HEK293 (cell line): ENCODE measurements at regions not wholly inside any gene's neighbourhood (a gene's known extent, or its start where the extent isn't known, plus 50 kb on each side); places are given as distances from the start of the nearest gene placed in this dataset.

Source experiments
- CTCF ChIA-PET: fragments of 350-600 bp; formaldehyde crosslinking; extraction: SDS; loops from one replicate; lab custom pipeline; 2021; ENCODE audit warnings: antibody characterized with exemption; lab: Yijun Ruan, JAX
- POLR2A ChIA-PET: fragments of 300-600 bp; formaldehyde crosslinking; extraction: SDS; loops from one replicate; lab custom pipeline; 2020; ENCODE audit warnings: antibody characterized with exemption, inconsistent platforms; lab: Yijun Ruan, JAX
- H3K27ac ChIP-seq: fragments of 200-500 bp; sonication (Bioruptor generic); 2 replicates; pipeline ENCODE4 v1.5.1; 2014; ENCODE audit warnings: low read depth, low read length, control low read depth, inconsistent platforms; ENCODE audit errors: extremely low read depth
- H3K36me3 ChIP-seq, 2 experiments: fragments of 200-500 bp in 1 of 2; sonication (Bioruptor generic) in 1 of 2; 1 replicate in 1 of 2; 2 replicates in 1 of 2; pipeline ENCODE4 v1.5.1; 2014 to 2017; ENCODE audit warnings: inconsistent platforms in 2 of 2, low read length in 2 of 2; ENCODE audit not compliant: control insufficient read depth in 2 of 2, insufficient read depth in 1 of 2
- H3K4me1 ChIP-seq: fragments of 200-500 bp; sonication (Bioruptor generic); 2 replicates; pipeline ENCODE4 v1.5.1; 2014; ENCODE audit warnings: mild to moderate bottlenecking, low read length, inconsistent platforms; ENCODE audit not compliant: control insufficient read depth, insufficient read depth
- H3K4me3 ChIP-seq: 2 replicates; pipeline ENCODE4 v1.5.1; 2011; ENCODE audit warnings: low read depth, mild to moderate bottlenecking, control low read depth, low read length, moderate library complexity
- H3K9me3 ChIP-seq: fragments of 200-500 bp; sonication (Bioruptor generic); 2 replicates; pipeline ENCODE4 v1.5.1; 2014; ENCODE audit warnings: low read depth, low read length, inconsistent platforms; ENCODE audit not compliant: control insufficient read depth, insufficient read depth
- HOXA7 ChIP-seq: sonication (generic); formaldehyde crosslinking; IDR thresholded peaks from 2 replicates; pipeline ENCODE4 v1.8.1; 2022; ENCODE audit warnings: missing genetic modification reagents, borderline replicate concordance
- KLF10 ChIP-seq: fragments of 450-650 bp; IDR thresholded peaks from 2 replicates; pipeline ENCODE4 v1.5.1; 2018; ENCODE audit warnings: missing biosample characterization, mild to moderate bottlenecking, missing genetic modification characterization
- KLF16 ChIP-seq: fragments of 450-650 bp; formaldehyde crosslinking; IDR thresholded peaks from 2 replicates; pipeline ENCODE4 v1.5.1; 2017; ENCODE audit warnings: missing biosample characterization, missing genetic modification characterization
- KLF17 ChIP-seq: fragments of 450-650 bp; formaldehyde crosslinking; IDR thresholded peaks from 2 replicates; pipeline ENCODE4 v1.5.1; 2016; ENCODE audit warnings: missing biosample characterization, missing genetic modification characterization
- SCRT1 ChIP-seq: fragments of 450-650 bp; formaldehyde crosslinking; IDR thresholded peaks from 2 replicates; pipeline ENCODE4 v1.5.1; 2016; ENCODE audit warnings: missing biosample characterization, missing genetic modification characterization, borderline replicate concordance
- YY1 ChIP-seq: fragments of 450-650 bp; formaldehyde crosslinking; IDR thresholded peaks from 2 replicates; pipeline ENCODE4 v1.5.1; 2018; ENCODE audit warnings: missing biosample characterization, missing genetic modification characterization
- ZBTB1 ChIP-seq: fragments of 450-650 bp; formaldehyde crosslinking; IDR thresholded peaks from 2 replicates; pipeline ENCODE4 v1.5.1; 2016; ENCODE audit warnings: missing biosample characterization, missing genetic modification characterization
- ZBTB7A ChIP-seq: fragments of 450-650 bp; formaldehyde crosslinking; IDR thresholded peaks from 2 replicates; pipeline ENCODE4 v1.5.1; 2016; ENCODE audit warnings: low read depth, missing biosample characterization, missing genetic modification characterization
- ZBTB8A ChIP-seq: fragments of 450-650 bp; formaldehyde crosslinking; IDR thresholded peaks from 2 replicates; pipeline ENCODE4 v1.5.1; 2016; ENCODE audit warnings: missing biosample characterization, missing genetic modification characterization
- ZFP3 ChIP-seq: fragments of 450-650 bp; formaldehyde crosslinking; IDR thresholded peaks from 2 replicates; pipeline ENCODE4 v1.5.1; 2016; ENCODE audit warnings: low read depth, missing biosample characterization, missing genetic modification characterization
- ZNF121 ChIP-seq: fragments of 450-650 bp; formaldehyde crosslinking; IDR thresholded peaks from 2 replicates; pipeline ENCODE4 v1.5.1; 2016; ENCODE audit warnings: missing biosample characterization, missing genetic modification characterization
- ZNF169 ChIP-seq: fragments of 450-650 bp; formaldehyde crosslinking; IDR thresholded peaks from 2 replicates; pipeline ENCODE4 v1.5.1; 2016; ENCODE audit warnings: missing biosample characterization, missing genetic modification characterization
- ZNF174 ChIP-seq: fragments of 450-650 bp; formaldehyde crosslinking; IDR thresholded peaks from 2 replicates; pipeline ENCODE4 v1.5.0; 2017; ENCODE audit warnings: missing biosample characterization, mild to moderate bottlenecking, missing genetic modification characterization
- ZNF184 ChIP-seq: fragments of 450-650 bp; IDR thresholded peaks from 2 replicates; pipeline ENCODE4 v1.5.1; 2018; ENCODE audit warnings: missing biosample characterization, mild to moderate bottlenecking, missing genetic modification characterization
- ZNF2 ChIP-seq: fragments of 450-650 bp; formaldehyde crosslinking; IDR thresholded peaks from 2 replicates; pipeline ENCODE4 v1.5.1; 2016; ENCODE audit warnings: missing biosample characterization, missing genetic modification characterization
- ZNF221 ChIP-seq: fragments of 450-650 bp; formaldehyde crosslinking; IDR thresholded peaks from 2 replicates; pipeline ENCODE4 v1.5.1; 2017; ENCODE audit warnings: missing biosample characterization, missing genetic modification characterization, borderline replicate concordance
- ZNF223 ChIP-seq: fragments of 450-650 bp; formaldehyde crosslinking; IDR thresholded peaks from 2 replicates; pipeline ENCODE4 v1.5.1; 2016; ENCODE audit warnings: missing biosample characterization, missing genetic modification characterization
- ZNF311 ChIP-seq: fragments of 450-650 bp; formaldehyde crosslinking; IDR thresholded peaks from 2 replicates; pipeline ENCODE4 v1.5.1; 2017; ENCODE audit warnings: missing biosample characterization, missing genetic modification characterization, borderline replicate concordance
- ZNF416 ChIP-seq: fragments of 450-650 bp; formaldehyde crosslinking; IDR thresholded peaks from 2 replicates; pipeline ENCODE4 v1.5.1; 2016; ENCODE audit warnings: missing biosample characterization, missing genetic modification characterization
- ZNF48 ChIP-seq: fragments of 450-650 bp; formaldehyde crosslinking; IDR thresholded peaks from 2 replicates; pipeline ENCODE4 v1.5.1; 2016; ENCODE audit warnings: missing biosample characterization, missing genetic modification characterization
- ZNF514 ChIP-seq: fragments of 450-650 bp; formaldehyde crosslinking; IDR thresholded peaks from 2 replicates; pipeline ENCODE4 v1.5.1; 2016; ENCODE audit warnings: missing biosample characterization, missing genetic modification characterization
- ZNF544 ChIP-seq: fragments of 450-650 bp; formaldehyde crosslinking; IDR thresholded peaks from 2 replicates; pipeline ENCODE4 v1.5.0; 2017; ENCODE audit warnings: missing biosample characterization, missing genetic modification characterization
- ZNF548 ChIP-seq: fragments of 450-650 bp; formaldehyde crosslinking; IDR thresholded peaks from 2 replicates; pipeline ENCODE4 v1.5.1; 2016; ENCODE audit warnings: missing biosample characterization, missing genetic modification characterization
- ZNF585B ChIP-seq: fragments of 450-650 bp; formaldehyde crosslinking; IDR thresholded peaks from 2 replicates; pipeline ENCODE4 v1.5.1; 2016; ENCODE audit warnings: missing biosample characterization, missing genetic modification characterization
- ZNF660 ChIP-seq: fragments of 450-650 bp; IDR thresholded peaks from 2 replicates; pipeline ENCODE4 v1.5.1; 2018; ENCODE audit warnings: missing biosample characterization, mild to moderate bottlenecking, missing genetic modification characterization
- ZNF670 ChIP-seq: fragments of 450-650 bp; formaldehyde crosslinking; IDR thresholded peaks from 2 replicates; pipeline ENCODE4 v1.5.1; 2016; ENCODE audit warnings: missing biosample characterization, missing genetic modification characterization, low read depth
- ZNF701 ChIP-seq: fragments of 450-650 bp; formaldehyde crosslinking; IDR thresholded peaks from 2 replicates; pipeline ENCODE4 v1.5.1; 2016; ENCODE audit warnings: missing biosample characterization, missing genetic modification characterization
- ZNF707 ChIP-seq: fragments of 450-650 bp; formaldehyde crosslinking; IDR thresholded peaks from 2 replicates; pipeline ENCODE4 v1.5.1; 2016; ENCODE audit warnings: missing biosample characterization, missing genetic modification characterization
- TF ChIP-seq, protein P1 (sequence below): fragments of 450-650 bp; formaldehyde crosslinking; IDR thresholded peaks from 2 replicates; pipeline ENCODE4 v1.5.1; 2016; ENCODE audit warnings: missing biosample characterization, missing genetic modification characterization
- TF ChIP-seq, protein P2 (sequence below): fragments of 450-650 bp; formaldehyde crosslinking; IDR thresholded peaks from 2 replicates; pipeline ENCODE4 v1.5.1; 2017; ENCODE audit warnings: missing biosample characterization, missing genetic modification characterization
- TF ChIP-seq, protein P3 (sequence below): fragments of 450-650 bp; formaldehyde crosslinking; IDR thresholded peaks from 2 replicates; pipeline ENCODE4 v1.5.1; 2016; ENCODE audit warnings: missing biosample characterization, missing genetic modification characterization

GRCh38 chr4:181710143-181710542 lies 533.1 kb upstream of the TENM3 start:
- H3K9me3 ChIP-seq, result no peaks in the 10 kb centered on the region
- CTCF ChIA-PET, result interaction anchor here (0.7 kb wide), 1 partner anchor 272 kb away, joined by 4 read pairs; no protein-coding TSS in a partner anchor
- no peak overlapping the region for H3K4me3 ChIP-seq
- POLR2A ChIA-PET, result no interaction called here
- no peaks in the 10 kb centered on the region for H3K4me1 ChIP-seq
- no peak overlapping the region for H3K27ac ChIP-seq
- TF ChIP-seq ZNF670 (tag by site-specific recombination) (no peak), SCRT1 (no peak), ZNF221 (no peak), ZFP3 (tag by site-specific recombination) (no peak), KLF16 (no peak), ZNF169 (tag by site-specific recombination) (no peak), ZBTB1 (tag by site-specific recombination) (no peak), ZNF701 (no peak), HOXA7 (no peak), ZNF416 (tag by site-specific recombination) (no peak), ZNF174 (tag by site-specific recombination) (no peak)
- TF ChIP-seq, protein P1, sequence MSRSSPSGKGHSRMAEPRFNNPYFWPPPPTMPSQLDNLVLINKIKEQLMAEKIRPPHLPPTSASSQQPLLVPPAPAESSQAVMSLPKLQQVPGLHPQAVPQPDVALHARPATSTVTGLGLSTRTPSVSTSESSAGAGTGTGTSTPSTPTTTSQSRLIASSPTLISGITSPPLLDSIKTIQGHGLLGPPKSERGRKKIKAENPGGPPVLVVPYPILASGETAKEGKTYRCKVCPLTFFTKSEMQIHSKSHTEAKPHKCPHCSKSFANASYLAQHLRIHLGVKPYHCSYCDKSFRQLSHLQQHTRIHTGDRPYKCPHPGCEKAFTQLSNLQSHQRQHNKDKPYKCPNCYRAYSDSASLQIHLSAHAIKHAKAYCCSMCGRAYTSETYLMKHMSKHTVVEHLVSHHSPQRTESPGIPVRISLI (tag by site-specific recombination), result no peak
- TF ChIP-seq, protein P2, sequence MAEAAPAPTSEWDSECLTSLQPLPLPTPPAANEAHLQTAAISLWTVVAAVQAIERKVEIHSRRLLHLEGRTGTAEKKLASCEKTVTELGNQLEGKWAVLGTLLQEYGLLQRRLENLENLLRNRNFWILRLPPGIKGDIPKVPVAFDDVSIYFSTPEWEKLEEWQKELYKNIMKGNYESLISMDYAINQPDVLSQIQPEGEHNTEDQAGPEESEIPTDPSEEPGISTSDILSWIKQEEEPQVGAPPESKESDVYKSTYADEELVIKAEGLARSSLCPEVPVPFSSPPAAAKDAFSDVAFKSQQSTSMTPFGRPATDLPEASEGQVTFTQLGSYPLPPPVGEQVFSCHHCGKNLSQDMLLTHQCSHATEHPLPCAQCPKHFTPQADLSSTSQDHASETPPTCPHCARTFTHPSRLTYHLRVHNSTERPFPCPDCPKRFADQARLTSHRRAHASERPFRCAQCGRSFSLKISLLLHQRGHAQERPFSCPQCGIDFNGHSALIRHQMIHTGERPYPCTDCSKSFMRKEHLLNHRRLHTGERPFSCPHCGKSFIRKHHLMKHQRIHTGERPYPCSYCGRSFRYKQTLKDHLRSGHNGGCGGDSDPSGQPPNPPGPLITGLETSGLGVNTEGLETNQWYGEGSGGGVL (tag by site-specific recombination), result no peak
- H3K36me3 ChIP-seq, result no peaks in the 10 kb centered on the region

DNA sequence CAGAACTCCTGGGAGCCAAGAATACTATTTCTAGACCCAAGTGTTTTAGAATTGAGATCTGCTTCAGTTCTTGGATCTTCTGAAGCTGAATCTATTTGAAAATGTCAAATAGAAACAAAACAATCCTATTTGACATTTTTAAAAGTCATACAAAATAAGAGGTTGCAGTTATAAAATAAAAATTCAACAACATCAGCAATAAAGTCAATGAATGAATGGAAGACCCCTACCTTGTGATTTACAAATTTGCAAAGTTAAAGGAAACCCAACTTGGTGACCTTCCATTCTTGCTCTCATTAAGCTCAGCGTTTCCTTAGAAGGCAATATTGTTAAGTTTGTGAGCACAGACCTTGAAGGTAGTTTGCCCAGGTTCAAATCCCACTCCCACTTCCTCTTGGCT lies 531.8 kb upstream of the TENM3 start:
- H3K36me3 ChIP-seq, result no peaks in the 10 kb centered on the region
- H3K4me1 ChIP-seq, result no peaks in the 10 kb centered on the region
- CTCF ChIA-PET, result no interaction called here
- POLR2A ChIA-PET, result no interaction called here
- H3K4me3 ChIP-seq, result no peak overlapping the region
- H3K27ac ChIP-seq, result no peak overlapping the region
- no peak for TF ChIP-seq ZNF585B
- TF ChIP-seq ZNF311 (tag by site-specific recombination), result no peak
- no peak for TF ChIP-seq ZNF514 (tag by site-specific recombination)
- TF ChIP-seq ZNF48 (tag by site-specific recombination), result no peak
- TF ChIP-seq ZNF2, result no peak
- TF ChIP-seq KLF17 (tag by site-specific recombination), result no peak
- TF ChIP-seq ZFP3 (tag by site-specific recombination), result no peak
- TF ChIP-seq ZNF184 (tag by site-specific recombination), result no peak
- no peak for TF ChIP-seq ZNF544 (tag by site-specific recombination)
- no peak for TF ChIP-seq ZNF707
- no peak for TF ChIP-seq ZBTB7A (tag by site-specific recombination)
- TF ChIP-seq ZNF121 (tag by site-specific recombination), result no peak
- TF ChIP-seq ZNF223 (tag by site-specific recombination), result no peak
- no peak for TF ChIP-seq YY1
- TF ChIP-seq, protein P3, sequence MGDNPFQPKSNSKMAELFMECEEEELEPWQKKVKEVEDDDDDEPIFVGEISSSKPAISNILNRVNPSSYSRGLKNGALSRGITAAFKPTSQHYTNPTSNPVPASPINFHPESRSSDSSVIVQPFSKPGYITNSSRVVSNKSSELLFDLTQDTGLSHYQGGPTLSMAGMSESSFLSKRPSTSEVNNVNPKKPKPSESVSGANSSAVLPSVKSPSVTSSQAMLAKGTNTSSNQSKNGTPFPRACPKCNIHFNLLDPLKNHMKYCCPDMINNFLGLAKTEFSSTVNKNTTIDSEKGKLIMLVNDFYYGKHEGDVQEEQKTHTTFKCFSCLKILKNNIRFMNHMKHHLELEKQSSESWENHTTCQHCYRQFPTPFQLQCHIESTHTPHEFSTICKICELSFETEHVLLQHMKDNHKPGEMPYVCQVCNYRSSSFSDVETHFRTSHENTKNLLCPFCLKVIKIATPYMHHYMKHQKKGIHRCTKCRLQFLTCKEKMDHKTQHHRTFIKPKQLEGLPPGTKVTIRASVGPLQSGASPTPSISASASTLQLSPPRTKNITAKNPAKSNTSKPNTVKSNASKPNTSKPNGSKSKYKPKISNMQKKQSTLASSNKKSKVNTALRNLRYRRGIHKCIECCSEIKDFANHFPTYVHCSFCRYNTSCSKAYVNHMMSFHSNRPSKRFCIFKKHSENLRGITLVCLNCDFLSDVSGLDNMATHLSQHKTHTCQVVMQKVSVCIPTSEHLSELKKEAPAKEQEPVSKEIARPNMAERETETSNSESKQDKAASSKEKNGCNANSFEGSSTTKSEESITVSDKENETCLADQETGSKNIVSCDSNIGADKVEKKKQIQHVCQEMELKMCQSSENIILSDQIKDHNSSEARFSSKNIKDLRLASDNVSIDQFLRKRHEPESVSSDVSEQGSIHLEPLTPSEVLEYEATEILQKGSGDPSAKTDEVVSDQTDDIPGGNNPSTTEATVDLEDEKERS (tag by site-specific recombination), result no peak
- no peak for TF ChIP-seq ZBTB8A (tag by site-specific recombination)
- TF ChIP-seq ZNF660 (tag by site-specific recombination), result no peak
- no peak for TF ChIP-seq ZNF548 (tag by site-specific recombination)
- TF ChIP-seq KLF10, result no peak
- no peaks in the 10 kb centered on the region for H3K9me3 ChIP-seq
